DMS153 (cell line): ENCODE measurements at regions not wholly inside any gene's neighbourhood (a gene's known extent, or its start where the extent isn't known, plus 50 kb on each side); places are given as distances from the start of the nearest gene placed in this dataset.

Experiments
- DNase-seq: peaks from one replicate; lab custom pipeline; 2025; lab: John Stamatoyannopoulos, UW

GRCh38 chr4:159655547-159655946 is 552.7 kb downstream of the RAPGEF2 start:
- no peak for DNase-seq

- DNase-seq = no peak
These were observed 566.2 kb downstream of the RAPGEF2 start for GRCh38 chr4:159669094-159669493.

- no peak for DNase-seq
These were observed 570.3 kb downstream of the RAPGEF2 start for GRCh38 chr4:159673221-159673620.

GRCh38 chr4:159674241-159674640 is 571.4 kb downstream of the RAPGEF2 start:
- DNase-seq = no peak

DNA sequence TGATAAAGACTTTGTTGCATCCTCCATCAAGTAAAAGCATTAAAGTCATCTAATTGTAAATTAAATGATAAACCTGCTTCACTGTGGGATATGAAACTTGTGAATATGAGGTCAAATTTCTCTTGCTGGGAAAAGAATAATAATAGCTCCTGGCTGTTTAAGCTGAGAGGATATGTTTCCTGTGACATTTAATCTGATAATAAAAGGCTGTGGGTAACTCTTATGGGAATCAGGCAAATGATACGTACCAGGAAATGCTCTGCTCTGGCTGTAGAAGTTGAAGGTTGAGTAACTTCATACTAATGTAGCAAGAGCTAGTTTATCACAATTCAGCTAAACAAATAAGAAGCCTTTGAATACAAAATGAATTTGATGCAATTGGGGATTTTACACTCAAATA is 574.6 kb downstream of the RAPGEF2 start:
- no peak for DNase-seq

- no peak for DNase-seq
These were observed 580.1 kb downstream of the RAPGEF2 start for GRCh38 chr4:159682996-159683395.

GRCh38 chr4:159684061-159684460 is 581.2 kb downstream of the RAPGEF2 start:
- DNase-seq = no peak

GRCh38 chr4:159685340-159686092 is 582.6 kb downstream of the RAPGEF2 start:
- DNase-seq = no peak

DNA sequence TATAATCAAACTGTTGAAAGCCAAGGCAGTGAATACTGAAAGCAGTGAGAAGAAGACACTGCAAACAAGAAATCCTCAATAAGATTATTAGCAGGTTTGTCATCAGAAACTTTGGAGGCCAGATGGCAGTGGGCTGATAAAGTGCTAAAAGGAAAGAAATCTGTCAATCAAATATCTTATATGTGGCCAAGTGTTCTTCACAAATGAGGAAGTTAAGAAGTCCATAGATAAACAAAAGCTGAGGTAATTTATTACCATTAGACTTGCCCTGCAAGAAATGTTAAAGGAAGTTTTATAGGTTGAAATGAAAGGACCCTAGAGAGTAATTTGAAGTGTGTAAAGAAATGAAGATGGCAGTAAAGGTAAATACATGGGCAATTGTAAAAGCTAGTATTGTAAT is 586.6 kb downstream of the RAPGEF2 start:
- no peak for DNase-seq

DNA sequence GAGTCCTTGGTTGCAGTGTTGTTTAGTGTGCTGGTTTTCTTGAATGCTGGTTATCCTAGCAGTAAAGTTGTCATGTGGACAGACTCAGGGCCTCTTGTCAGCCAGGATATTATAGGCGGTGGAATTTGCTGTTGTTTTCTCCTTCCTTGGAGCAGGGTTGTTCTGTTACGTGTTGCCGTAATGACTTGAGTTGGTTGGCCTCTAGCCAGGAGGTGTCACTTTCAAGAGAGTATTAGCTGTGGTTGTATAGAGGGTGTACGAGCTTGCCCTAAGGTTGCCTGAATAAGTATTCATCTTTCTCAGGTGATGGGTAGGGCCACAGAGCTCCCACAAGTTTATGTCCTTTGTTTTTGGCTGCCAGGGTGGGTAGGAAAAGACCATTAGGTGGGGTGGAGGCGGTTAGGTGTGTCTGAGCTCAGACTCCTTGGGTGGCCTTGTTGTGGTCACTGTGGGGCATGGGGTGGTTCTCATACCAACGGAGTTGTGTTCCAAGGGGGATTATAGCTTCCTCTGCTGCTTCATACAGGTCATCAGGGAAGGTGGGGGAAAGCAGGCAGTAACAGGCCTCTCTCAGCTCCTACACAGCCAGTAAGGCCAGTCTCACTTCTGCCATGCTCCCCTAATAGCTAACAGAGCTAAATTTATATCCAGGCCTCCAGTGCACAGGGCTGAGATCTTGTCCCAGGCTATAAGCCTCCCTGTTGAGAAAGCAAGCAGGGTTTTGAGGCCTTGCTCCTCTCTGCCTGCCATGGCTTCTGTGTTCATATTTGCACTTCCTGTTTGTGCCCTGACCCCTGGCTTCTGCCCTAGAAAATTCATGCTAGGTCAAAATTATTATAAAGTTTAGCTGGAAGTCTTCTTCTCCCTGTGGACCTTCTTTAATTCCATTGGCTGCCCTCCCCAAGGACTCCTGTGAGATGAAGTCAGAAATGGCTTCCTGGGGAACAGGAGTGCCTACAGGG is 594.7 kb downstream of the RAPGEF2 start:
- DNase-seq = no peak

- DNase-seq = no peak
These were observed 595.5 kb downstream of the RAPGEF2 start for GRCh38 chr4:159698336-159698735.

DNA sequence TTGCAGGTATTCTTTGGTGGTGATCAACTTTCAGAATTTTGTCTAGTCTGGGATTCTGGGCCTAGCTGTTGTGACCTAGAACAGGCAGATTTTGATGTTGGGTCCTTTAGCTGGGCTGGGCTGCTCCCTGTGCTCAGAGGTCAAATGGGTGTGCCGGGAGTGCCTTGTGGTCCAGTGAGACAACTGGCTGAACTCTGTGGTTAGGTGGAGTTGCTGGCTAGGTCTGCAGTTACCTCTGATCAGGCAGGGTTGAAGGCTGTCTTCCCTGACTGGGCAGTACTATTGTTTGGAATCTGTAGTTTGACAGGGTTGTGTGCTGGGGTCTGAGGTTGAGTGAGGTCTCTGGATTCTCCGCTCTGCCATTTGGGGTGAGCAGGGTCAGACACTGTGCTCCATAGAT is 599.3 kb downstream of the RAPGEF2 start:
- DNase-seq = no peak

- no peak for DNase-seq
These were observed 602.5 kb downstream of the RAPGEF2 start for GRCh38 chr4:159705334-159705733.

DNA sequence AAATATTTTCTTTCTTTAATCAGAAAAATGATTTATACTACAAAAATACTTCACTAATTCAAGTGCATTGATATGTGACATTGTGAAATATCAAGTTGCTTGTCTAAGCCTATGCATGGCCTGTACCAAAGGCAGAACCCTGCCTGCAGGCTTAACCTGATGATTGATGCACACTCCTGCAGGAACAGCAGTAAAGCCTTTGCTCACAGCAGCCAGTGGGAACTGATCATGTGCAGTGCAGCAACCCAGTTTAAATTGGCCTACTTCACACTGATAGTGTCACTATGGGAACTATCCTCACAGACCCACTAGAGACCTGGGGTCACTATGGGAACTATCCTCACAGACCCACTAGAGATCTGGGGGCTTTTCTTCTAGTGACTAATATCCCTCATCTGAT is 603.8 kb downstream of the RAPGEF2 start:
- DNase-seq = no peak

DNA sequence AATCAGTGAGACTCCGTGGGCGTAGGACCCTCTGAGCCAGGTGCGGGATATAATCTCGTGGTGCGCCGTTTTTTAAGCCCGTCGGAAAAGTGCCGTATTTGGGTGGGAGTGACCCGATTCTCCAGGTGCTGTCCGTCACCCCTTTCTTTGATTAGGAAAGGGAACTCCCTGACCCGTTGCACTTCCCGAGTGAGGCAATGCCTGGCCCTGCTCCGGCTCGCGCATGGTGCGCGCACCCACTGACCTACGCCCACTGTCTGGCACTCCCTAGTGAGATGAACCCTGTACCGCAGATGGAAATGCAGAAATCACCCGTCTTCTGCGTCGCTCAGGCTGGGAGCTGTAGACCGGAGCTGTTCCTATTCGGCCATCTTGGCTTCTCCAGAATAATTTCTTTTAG is 612.3 kb downstream of the RAPGEF2 start:
- peak; percentile 28 for DNase-seq

GRCh38 chr4:159719531-159719930 is 616.7 kb downstream of the RAPGEF2 start:
- DNase-seq = no peak

GRCh38 chr4:159722052-159722451 is 619.2 kb downstream of the RAPGEF2 start:
- DNase-seq = no peak

GRCh38 chr4:159722918-159723317 is 620.0 kb downstream of the RAPGEF2 start:
- DNase-seq = no peak

DNA sequence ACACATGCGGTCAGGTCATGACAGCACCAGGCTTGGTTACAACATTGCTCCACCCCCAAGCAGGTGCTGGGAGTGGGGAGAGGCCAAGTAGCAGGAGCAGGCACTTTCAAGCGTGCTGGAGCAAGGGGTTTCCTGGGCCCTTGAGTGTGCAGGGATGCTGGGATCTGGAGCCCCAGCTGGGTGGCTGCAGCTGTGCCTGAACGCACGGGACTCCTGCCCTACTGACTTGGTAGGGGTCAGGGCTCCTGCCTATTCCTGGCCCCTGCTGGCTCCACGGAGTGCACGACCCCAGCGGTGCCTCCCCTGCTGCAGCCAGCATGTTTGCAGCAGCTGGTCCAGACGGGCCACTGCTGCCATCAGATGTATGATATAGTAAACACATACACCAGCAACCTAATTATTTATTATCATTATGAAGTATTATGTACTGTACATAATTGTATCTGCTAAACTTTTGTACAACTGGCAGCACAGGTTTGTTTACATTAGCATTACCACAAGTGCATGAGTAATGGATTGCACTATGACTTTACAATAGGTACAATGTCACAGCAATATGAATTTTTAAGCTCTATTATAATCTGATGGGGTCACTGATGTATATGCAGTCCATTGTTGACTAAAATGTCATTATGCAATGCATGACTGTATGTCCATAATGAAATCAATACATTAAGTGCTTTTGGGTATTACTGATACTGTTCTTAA is 620.6 kb downstream of the RAPGEF2 start:
- DNase-seq = no peak

- DNase-seq = no peak
These were observed 622.7 kb downstream of the RAPGEF2 start for GRCh38 chr4:159725571-159725970.

- DNase-seq = no peak
These were observed 632.7 kb downstream of the RAPGEF2 start for GRCh38 chr4:159735281-159736207.
